Heart right ventricle (tissue), 16 donors: ENCODE measurements at regions not wholly inside any gene's neighbourhood (a gene's known extent, or its start where the extent isn't known, plus 50 kb on each side); places are given as distances from the start of the nearest gene placed in this dataset.
"Not testable (repeated sequence)": the region's sequence is repeated elsewhere in the genome, so short reads cannot be mapped to it uniquely, and the experiment has no call there.

Source experiments
- ATAC-seq, 8 donors: fragments of 200-7000 bp; cut with Tn5 transposase; one replicate each; pipeline ENCODE4 v1.9.1; 2020; ENCODE audit warnings: mild to moderate bottlenecking in 8 of 8, moderate library complexity in 8 of 8, moderate number of reproducible peaks in 1 of 8
- DNase-seq, 2 donors: peaks; one replicate each; pipeline ENCODE4 v3.0.0-alpha.2; 2020
- H3K27ac ChIP-seq, 10 donors: fragments of 200-600 bp; sonication (generic) in 2 of 10; one replicate each; pipeline versions ENCODE4 v1.5.0 to v1.8.0; 2020 to 2022; ENCODE audit warnings: mild to moderate bottlenecking in 3 of 10
- H3K27me3 ChIP-seq, 7 donors: fragments of 200-600 bp; one replicate each; pipeline ENCODE4 v1.8.0; 2021 to 2022; ENCODE audit warnings: mild to moderate bottlenecking in 2 of 7
- H3K36me3 ChIP-seq, 9 donors: fragments of 200-600 bp; sonication (generic) in 1 of 9; one replicate each; pipeline versions ENCODE4 v1.5.0 to v1.8.0; 2020 to 2022; ENCODE audit warnings: mild to moderate bottlenecking in 2 of 9
- H3K4me1 ChIP-seq, 9 donors: fragments of 200-600 bp; sonication (generic) in 1 of 9; one replicate each; pipeline versions ENCODE4 v1.5.0 to v1.8.0; 2020 to 2022; ENCODE audit warnings: mild to moderate bottlenecking in 4 of 9
- H3K4me3 ChIP-seq, 10 donors: fragments of 200-600 bp; sonication (generic) in 2 of 10; one replicate each; pipeline versions ENCODE4 v1.5.0 to v1.8.0; 2020 to 2022; ENCODE audit warnings: mild to moderate bottlenecking in 7 of 10, moderate library complexity in 2 of 10
- H3K9me3 ChIP-seq, 11 donors: fragments of 200-600 bp in 10 of 11; sonication (generic) in 2 of 11; one replicate each; pipeline versions ENCODE4 v1.5.0 to v1.8.0; 2013 to 2022; ENCODE audit warnings: mild to moderate bottlenecking in 2 of 11, control low read depth in 1 of 11, moderate library complexity in 1 of 11
- CTCF ChIP-seq, 9 donors: fragments of 200-600 bp; sonication (generic) in 2 of 9; IDR thresholded peaks; one replicate each; pipeline versions ENCODE4 v1.5.0 to v1.8.0; 2021 to 2022; ENCODE audit warnings: antibody characterized with exemption in 9 of 9, mild to moderate bottlenecking in 5 of 9, moderate library complexity in 1 of 9
- WGBS, 2 donors: extraction: QIAGEN DNeasy Blood & Tissue Kit; methylation state at CpG; one replicate each; pipeline ENCODE4 v1.1.7; 2013; ENCODE audit warnings: inconsistent platforms in 1 of 2; 5-methylcytosine and 5-hydroxymethylcytosine counted together
- intact Hi-C, 10 donors: fragments of 100-400 bp; cut with DNase I; formaldehyde crosslinking; loops; one replicate each; pipeline versions ENCODE4 v1.11.1 to v1.14.2; 2022
- donor health status: Arrhythmogenic right ventricular cardiomyopathy.
- donor health status: ischemic (EF 13 %, LVEDD 7.1; RV severe dilation, severe dysfunction).
- donor health status: healthy with polysubstance abuse.
- donor health status: DM: no; HTN: yes; CAD: no.
- donor health status: DM: no; HTN: no; CAD: no.
- donor health status: ischemic (EF 25% LVEDD 6.9; RV normal size, moderate dysfunction).
- donor health status: ischemic (EF 25% LVEDD 5.7; RV mildly dilated, moderate dysfunction).
- donor health status: healthy.
- donor health status: DM: yes; HTN: yes; CAD: no.
- donor health status: Ischemic cardiomyopathy.
- donor health status: ischemic (EF 35%, LVEDD 5.7; RV mildly dilated, moderate dysfunction).
- donor health status: nonischemic (EF 11% LVEDD 7.7; RV severe dilation, severe dysfunction).
- donor health status: DM: yes; HTN: yes; CAD: no.
- donor health status: PGD.
- donor health status: ischemic (EF 29% LVEDD 5.4; RV normal size, mild dysfunction).
- donor health status: nonischemic (EF 23%, LVEDD 6.1; RV moderate dilation, normal function).

- H3K9me3 ChIP-seq, result peaks cover 0 to 7% (median 0%) of the 10 kb centered on the region in 11 donors
- no peak for TF ChIP-seq CTCF (IDR thresholded peaks at IDR 0.05)
- 92 to 95% methylated on average over 3 of the region's 3 CpGs for WGBS, 2 donors
- no peak overlapping the region for H3K4me3 ChIP-seq
- no peak overlapping the region for H3K27ac ChIP-seq
- no peaks in the 10 kb centered on the region for H3K27me3 ChIP-seq
- no peaks in the 10 kb centered on the region for H3K36me3 ChIP-seq
- DNase-seq, result no peak
- ATAC-seq, result no peak
- no peaks in the 10 kb centered on the region for H3K4me1 ChIP-seq
- intact Hi-C loops, result no loop called here
These were observed 57.2 kb upstream of the SH3RF1 start for GRCh38 chr4:169327951-169328350.

GRCh38 chr4:169323925-169324324 is 53.2 kb upstream of the SH3RF1 start:
- H3K4me1 ChIP-seq, H3K27ac ChIP-seq, H3K4me3 ChIP-seq, H3K27me3 ChIP-seq, ATAC-seq, DNase-seq, H3K36me3 ChIP-seq, H3K9me3 ChIP-seq, intact Hi-C loops: not testable (repeated sequence)
- WGBS, 2 donors, result 97 to 98% methylated on average over 1 of the region's 1 CpG

GRCh38 chr4:169322833-169323232 is 52.1 kb upstream of the SH3RF1 start:
- ATAC-seq, H3K27ac ChIP-seq, H3K4me3 ChIP-seq, H3K4me1 ChIP-seq, DNase-seq, H3K9me3 ChIP-seq, intact Hi-C loops, H3K36me3 ChIP-seq, H3K27me3 ChIP-seq: not testable (repeated sequence)
